ENCODE measurements at regions not wholly inside any gene's neighbourhood (a gene's known extent, or its start where the extent isn't known, plus 50 kb on each side); places are given as distances from the start of the nearest gene placed in this dataset.
A peak's percentile ranks its signal among the peaks of the same experiment; 100 is the strongest.

- intact Hi-C loops (cut with micrococcal nuclease; ENCODE audit: unreplicated experiment), result no loop called here
Observed at GRCh38 chr2:38462121-38462661, 85.1 kb upstream of the ATL2 start.

DNA sequence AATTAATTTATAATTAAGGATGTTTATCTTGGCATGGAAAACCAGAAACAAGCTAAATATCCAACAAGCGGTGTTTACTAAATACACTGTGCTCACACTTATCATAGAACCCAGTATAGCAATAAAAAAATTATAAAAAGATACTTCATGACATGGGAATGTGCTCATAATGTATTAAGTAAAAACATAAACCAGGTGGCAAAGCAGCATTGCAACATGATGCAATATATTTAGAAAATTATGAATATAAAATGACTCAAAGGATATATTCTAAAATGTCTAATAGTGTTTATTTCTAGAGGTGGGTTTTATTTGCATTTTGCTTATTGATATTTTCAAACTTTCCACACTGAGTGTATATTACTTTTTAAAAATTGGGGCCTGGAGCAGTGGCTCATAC, 84.4 kb upstream of the ATL2 start:
- intact Hi-C loops (cut with micrococcal nuclease; ENCODE audit: unreplicated experiment), result no loop called here
- no peak overlapping the region for H3K4me2 ChIP-seq (ENCODE audit: low read length)
- POLR2A ChIA-PET, result interaction anchor here (0.9 to 1.6 kb wide), 2 partner anchors 10 to 58 kb away, joined by 3 to 6 read pairs; no protein-coding TSS in a partner anchor

More at GRCh38 chr2:38462121-38462661, 85.1 kb upstream of the ATL2 start:
- no peaks in the 10 kb centered on the region for H3K9me2 ChIP-seq (ENCODE audit: insufficient read depth, low read length)
- no TSS peak for BruUV-seq (replicated peaks)
- no peak overlapping the region for H3K27ac ChIP-seq (ENCODE audit: low read depth, low read length, poor library complexity, severe bottlenecking)
- H3K9me3 ChIP-seq (ENCODE audit: low read length), result no peaks in the 10 kb centered on the region
- TF ChIP-seq EZH2phosphoT487 (IDR thresholded peaks at IDR 0.05; ENCODE audit: borderline replicate concordance, low read depth, low read length), result no peak
- TF ChIP-seq CTCF (conservative IDR thresholded peaks at IDR 0.05; ENCODE audit: low read length), result no peak
- peaks cover 15% of the 10 kb centered on the region for H3K4me1 ChIP-seq (ENCODE audit: insufficient read depth, low read length, poor library complexity, severe bottlenecking)
- H3K4me2 ChIP-seq (ENCODE audit: low read length), result no peak overlapping the region
- DNase-seq (ENCODE audit: low spot score), result no peak
- H3K4me3 ChIP-seq (ENCODE audit: low read depth, low read length, poor library complexity, severe bottlenecking), result no peak overlapping the region
- H3K79me2 ChIP-seq (ENCODE audit: insufficient read depth, low read depth, low read length), result no peaks in the 10 kb centered on the region
- ChIA-PET CTCF (ENCODE audit: unreplicated experiment) (no interaction called here), POLR2A (interaction anchor here (0.6 to 0.8 kb wide), 2 partner anchors 21 to 25 kb away, joined by 3 read pairs; no protein-coding TSS in a partner anchor)
- H3K36me3 ChIP-seq (ENCODE audit: insufficient read depth, low read length), result no peaks in the 10 kb centered on the region
- H2AFZ ChIP-seq (ENCODE audit: low read length), result peak overlapping the region; percentile 55; the same call in 1 of the 2 replicates
- no peaks in the 10 kb centered on the region for H4K20me1 ChIP-seq (ENCODE audit: insufficient read depth, low read length)

More for the DNA sequence above, 84.4 kb upstream of the ATL2 start:
- CTCF ChIA-PET (ENCODE audit: unreplicated experiment), result interaction anchor here (0.9 kb wide), 1 partner anchor 21 kb away, joined by 3 read pairs; no protein-coding TSS in a partner anchor
- Histone ChIP-seq H2AFZ (ENCODE audit: low read length) (no peak overlapping the region), H3K9me3 (ENCODE audit: low read length) (no peaks in the 10 kb centered on the region), H4K20me1 (ENCODE audit: insufficient read depth, low read length) (no peaks in the 10 kb centered on the region), H3K27ac (ENCODE audit: low read depth, low read length, poor library complexity, severe bottlenecking) (no peak overlapping the region), H3K36me3 (ENCODE audit: insufficient read depth, low read length) (no peaks in the 10 kb centered on the region), H3K4me3 (ENCODE audit: low read depth, low read length, poor library complexity, severe bottlenecking) (no peak overlapping the region), H3K79me2 (ENCODE audit: insufficient read depth, low read depth, low read length) (no peaks in the 10 kb centered on the region), H3K4me1 (ENCODE audit: insufficient read depth, low read length, poor library complexity, severe bottlenecking) (peaks cover 15% of the 10 kb centered on the region), H3K9me2 (ENCODE audit: insufficient read depth, low read length) (no peaks in the 10 kb centered on the region)
- BruUV-seq (replicated peaks), result no TSS peak
- DNase-seq (ENCODE audit: low spot score), result no peak
- TF ChIP-seq CTCF (conservative IDR thresholded peaks at IDR 0.05; ENCODE audit: low read length) (no peak), EZH2phosphoT487 (IDR thresholded peaks at IDR 0.05; ENCODE audit: borderline replicate concordance, low read depth, low read length) (no peak)

Data from OCI-LY7 (cell line).